ENCODE measurements at regions not wholly inside any gene's neighbourhood (a gene's known extent, or its start where the extent isn't known, plus 50 kb on each side); places are given as distances from the start of the nearest gene placed in this dataset.
A peak's percentile ranks its signal among the peaks of the same experiment; 100 is the strongest.

DNA sequence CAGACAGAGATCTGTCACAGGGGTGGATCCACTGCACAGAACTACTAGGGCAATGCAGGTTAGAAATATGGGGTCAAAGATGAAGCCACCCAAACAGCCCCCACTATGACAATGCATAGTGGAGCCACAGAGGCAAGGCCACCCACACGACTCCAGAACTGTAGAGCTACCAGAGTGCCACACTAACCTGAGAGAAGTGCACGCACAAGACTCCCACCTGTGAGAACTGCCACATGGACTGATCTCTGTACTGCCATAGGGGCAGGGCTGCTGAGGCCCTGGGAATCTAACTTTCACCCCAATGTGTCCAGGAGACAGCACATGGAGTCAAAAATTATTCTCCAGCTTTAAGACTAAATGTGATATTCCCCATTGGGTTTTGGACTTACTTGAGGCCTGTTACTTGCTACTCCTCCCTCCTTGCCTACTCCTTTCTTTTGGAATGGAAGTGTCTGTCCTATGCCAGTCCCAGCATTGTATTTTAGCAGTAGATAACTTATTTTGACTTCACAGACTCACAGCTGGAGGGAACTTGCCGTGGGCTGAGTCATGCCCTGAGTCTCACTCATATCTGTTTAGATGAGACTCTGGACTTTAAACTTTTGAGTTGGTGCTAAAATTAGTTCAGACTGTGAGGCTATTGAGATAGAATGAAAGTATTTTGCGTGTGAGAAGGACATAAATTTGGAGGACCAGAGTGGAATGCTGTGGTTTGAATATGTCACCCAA is 853.3 kb downstream of the MAT2B start:
- DNase-seq = no peak

DNA sequence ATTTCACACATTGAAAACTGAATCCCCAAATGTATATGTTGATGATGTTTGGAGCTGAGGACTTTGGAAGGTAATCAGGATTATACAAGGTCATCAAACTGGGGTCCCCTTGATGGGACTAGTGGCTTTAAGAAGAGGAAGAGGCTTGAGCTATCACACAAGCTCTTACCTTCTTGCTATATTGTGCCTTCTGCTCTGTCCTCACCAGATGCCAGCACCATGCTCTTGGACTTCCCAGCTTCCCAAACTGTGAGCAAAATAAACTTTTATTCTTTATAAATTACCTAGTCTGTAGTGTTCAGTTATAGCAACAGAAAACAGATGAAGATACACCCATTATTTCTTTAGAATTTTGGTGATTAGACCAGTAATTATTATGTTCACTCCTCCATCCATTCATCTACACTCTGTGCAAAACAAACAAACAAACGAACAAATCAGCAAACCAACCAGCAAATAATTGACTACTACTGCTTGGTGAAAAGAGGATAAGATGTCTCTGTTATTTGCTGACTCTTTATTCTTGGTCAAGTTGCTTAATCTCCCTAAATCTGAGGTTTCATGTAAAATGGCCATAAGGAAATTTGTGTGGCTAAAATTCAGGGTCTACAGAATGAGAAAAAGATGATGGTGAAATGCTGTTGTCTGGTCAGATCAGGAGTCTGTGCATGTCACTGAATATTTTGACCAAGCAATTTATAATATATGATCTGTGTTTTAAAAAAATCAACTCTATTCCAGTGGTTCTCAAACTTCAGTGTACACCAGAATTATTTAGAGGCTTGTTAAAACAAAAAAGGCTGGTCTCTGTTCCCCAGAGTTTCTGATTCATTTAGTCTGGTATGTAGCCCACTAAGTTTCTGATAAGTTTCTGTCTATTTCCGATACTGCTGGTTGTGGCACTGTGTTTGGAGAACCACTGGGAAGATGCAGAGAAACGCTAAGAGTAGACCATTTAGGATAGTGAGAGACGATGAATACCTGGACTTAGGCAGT is 854.1 kb downstream of the MAT2B start:
- DNase-seq = no peak

DNA sequence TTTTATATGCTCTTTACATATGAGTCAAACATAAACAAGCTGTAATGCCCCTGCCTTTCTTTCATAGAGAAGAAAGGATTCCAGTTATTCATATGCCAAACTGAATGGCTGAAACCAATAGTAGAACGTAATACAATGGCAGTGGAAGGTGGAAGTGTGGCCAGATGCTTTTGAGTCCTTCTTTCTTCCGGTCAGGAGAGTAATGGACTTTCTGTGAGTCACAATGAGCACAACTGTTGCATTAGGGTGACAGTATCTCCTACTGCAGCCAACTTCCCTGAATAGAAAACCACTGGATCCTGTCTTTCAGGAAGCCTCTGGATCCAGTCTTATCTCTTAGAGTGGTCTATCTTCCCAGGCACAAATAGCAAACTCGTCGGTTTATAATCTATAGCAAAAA is 855.2 kb downstream of the MAT2B start:
- no peak for DNase-seq

DNA sequence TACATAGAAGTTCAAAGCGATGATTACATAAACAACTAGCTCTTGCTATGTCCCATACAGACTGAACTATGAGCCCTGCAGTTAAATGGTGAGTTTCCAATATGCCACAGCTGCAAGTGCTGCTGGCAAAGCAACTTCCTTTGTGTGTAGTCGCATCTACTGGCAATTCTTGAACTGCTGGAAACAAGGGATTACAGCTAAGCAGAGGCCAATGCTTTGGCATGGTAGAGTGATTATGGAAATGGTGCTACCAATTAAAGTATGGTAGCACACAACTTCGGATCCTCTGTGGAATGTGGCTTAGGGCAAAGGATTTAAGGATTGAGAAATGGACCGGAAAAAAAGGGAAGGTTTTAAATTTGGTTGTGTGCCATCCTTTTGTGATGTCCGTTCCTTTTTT is 856.6 kb downstream of the MAT2B start:
- no peak for DNase-seq

DNA sequence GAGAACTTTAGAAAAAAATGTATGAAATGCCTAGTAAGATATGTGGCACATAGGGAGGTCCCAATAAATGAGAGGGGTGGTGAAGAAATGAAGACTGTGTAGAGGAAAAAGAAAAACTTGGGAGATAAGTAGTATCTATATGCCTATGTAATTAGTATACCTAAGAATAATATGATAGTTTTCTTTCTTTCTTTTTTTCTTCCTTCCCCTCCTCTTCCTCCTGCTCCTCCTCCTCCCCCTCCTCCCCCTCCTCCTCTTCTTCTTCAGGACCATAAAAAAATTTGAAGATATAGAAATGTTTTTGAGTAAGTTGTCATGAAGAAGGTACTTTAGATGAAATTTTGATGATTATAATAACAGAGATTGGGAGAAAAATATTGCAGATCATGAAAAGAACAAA is 857.4 kb downstream of the MAT2B start:
- DNase-seq = no peak

DNA sequence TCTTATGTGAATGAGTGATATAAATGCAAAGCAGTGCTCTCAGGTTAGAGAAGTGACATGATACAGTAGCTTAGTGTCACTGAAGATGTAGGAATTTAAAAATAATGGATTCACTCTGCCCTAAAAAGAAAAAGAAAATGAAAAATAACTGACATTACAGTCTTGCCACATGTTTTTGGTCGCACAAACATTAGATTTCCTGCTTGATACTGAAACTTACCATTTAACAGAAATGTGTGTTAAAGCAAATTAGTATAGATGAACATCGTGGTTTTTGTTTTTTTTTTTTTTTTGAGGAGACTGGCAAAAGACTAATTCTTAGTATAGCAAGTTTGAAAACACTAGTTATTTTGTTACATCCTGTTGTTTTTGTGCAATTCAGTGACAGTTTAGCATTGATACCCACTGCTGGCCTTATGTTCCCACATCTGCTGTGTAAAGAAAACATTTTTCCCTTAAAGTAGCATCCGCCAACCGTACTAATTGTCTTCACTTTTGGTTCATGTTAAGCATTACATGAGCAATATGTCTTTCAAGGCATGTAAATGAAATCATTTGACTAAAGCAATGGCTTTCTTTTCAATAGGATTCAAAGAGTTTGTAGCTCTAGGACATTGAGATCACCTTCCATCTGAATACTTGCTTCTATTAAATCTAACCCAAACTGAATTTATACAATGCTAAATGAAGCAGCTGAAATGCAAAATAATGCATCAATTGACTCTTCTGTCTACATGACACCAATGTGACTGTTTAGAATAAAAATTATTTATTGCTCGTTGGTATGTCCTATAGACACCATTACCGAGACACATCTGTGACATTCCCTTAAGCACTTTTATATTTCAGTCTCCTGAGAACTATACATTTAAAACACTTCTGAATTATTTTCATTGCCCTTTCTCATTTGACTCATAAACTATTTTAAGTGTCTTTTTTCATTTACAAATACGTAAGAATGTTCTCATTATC is 859.1 kb downstream of the MAT2B start:
- DNase-seq = peak; percentile 25 to 59

DNA sequence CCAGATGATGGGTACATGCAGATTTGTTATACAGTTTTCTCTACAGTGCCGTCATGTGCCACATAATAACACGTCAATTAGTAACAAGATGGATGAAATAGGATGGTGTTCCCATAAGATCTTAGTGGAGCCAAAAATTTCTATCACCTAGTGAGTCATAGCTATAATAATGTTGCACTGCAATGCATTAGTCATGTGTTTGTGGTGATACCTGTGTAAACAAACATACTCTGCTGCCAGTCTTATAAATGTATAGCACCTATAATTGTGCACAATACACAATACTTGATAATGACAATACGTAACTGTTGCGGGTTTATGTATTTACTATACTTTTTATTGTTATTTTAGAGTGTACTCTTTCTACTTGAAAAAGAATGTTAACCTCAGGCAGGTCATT is 865.4 kb downstream of the MAT2B start:
- DNase-seq = no peak

DNA sequence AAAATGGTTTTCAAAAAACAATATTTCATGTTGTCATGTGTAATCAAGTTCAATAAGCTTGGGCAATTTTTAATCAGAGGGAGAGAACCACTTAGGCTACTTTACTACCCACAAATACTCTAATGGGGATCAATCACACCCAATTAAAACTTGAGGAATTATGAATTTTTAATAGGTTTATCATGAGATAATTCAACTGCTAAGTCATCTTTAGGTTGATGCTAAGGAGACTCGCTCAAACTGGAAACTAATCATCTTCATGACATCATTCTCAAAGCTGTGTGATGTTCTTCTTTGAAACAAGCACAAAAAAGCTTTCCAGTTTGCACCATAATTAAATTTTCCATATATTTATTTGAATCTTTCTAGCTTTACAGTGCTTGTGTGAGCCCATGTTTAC is 867.5 kb downstream of the MAT2B start:
- DNase-seq = no peak

DNA sequence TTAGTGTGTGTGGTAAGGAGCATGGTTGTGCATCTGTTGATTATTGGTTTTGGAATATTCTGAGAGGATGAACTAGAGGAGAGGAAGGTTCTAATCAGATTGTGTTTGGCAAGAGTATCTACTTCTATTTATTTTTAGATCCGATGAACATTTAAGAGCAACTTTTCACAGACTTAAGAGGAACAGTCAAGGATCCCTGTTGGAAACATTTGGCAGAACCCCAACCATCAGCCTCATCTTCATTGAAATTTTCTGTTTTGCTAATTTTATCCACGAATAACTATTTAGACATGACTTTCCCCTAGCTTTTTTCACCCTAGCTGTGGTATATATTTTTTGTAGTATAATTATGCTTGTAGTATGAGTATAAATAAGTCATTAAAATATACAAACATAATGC is 868.5 kb downstream of the MAT2B start:
- no peak for DNase-seq

DNA sequence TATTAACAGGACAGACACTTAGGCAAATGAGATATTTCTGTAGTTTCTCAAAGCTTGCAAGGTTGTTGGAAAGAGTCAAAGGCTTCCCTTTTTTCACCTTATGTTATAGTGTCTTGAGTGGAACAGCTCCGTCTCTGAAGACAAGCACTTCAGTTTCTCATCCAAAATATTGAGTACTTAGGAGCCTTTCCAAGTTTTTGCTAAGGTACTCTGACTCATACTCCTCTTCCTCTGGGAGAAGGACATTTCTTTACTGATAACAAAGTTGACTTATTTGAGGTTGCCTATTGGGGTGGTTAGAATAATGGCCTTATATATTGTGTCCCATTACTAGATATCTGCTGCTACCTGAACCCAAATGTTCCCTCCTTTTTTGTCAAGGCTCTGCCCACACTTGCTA is 869.6 kb downstream of the MAT2B start:
- DNase-seq = no peak

DNA sequence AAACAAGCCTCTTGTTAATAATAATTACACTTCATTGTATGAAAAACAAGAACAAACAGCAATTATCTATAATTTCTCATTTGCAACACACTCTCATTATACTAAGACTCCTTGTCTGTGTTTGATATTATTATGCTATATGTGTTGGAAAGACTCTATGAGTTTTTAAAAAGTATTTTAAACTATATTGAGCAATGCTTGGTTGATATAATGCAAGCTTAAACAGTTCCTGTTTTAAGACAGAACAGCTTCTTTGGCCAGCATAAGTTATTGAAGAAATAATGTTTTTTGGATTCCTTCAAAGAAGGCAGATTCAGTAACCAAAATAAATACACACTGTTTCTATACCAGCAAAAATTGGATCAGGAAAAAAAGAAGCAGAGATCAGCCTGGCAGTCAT is 871.4 kb downstream of the MAT2B start:
- no peak for DNase-seq

DNA sequence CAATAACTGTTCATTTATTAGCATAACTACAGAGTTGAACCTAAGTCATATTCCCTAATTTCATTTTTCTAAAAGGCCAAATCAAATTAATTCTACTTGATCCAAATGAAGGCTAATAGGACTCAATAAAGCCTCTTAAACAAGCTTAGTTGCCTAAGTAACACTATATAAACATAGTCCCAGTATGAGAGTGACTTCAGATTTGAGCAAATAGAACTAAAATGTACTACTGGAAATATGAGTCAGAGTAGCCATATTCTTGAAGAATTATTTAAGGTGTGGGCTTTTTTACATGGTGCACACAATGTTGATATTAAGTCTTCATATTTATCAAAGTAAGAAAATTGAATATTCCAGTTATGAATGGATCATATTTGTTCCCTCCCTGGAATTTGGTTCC is 872.3 kb downstream of the MAT2B start:
- no peak for DNase-seq

DNA sequence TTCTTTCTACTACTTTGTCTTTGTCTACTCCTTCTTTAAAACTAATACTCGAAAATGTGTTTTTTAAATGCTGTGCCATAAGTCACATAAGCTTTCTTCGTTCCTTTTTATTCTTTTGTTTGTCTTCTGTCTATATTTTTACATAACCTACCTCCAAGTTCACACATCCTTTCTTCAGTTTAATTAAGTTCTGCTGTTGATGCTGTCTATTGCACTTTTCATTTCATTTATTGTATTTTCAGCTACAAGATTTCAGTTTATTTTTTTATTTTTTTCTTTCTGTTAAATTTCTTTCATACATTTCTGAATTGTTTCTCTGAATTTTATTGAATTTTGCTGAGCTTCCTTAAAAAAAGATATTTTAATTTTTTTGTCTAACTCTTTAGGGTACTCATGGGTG is 878.2 kb downstream of the MAT2B start:
- no peak for DNase-seq

DNA sequence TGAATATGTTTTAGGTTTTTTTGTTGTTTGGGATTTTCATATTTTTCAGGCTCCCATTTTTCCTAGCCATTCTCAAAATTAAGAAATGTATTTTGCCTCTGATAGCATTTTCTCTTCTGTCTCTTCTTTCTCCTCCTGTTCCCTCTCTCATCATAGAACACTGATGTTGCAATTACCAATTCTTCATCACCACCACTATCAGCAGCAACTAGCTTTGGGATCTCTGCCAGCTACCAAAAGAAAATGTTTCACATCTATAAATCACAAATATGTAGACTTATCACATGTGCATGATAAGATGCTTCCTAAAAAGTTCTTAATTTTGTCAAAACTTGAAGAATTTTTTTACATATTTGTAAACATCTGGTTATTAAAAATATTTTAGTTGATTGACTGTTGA is 887.1 kb downstream of the MAT2B start:
- DNase-seq = no peak

DNA sequence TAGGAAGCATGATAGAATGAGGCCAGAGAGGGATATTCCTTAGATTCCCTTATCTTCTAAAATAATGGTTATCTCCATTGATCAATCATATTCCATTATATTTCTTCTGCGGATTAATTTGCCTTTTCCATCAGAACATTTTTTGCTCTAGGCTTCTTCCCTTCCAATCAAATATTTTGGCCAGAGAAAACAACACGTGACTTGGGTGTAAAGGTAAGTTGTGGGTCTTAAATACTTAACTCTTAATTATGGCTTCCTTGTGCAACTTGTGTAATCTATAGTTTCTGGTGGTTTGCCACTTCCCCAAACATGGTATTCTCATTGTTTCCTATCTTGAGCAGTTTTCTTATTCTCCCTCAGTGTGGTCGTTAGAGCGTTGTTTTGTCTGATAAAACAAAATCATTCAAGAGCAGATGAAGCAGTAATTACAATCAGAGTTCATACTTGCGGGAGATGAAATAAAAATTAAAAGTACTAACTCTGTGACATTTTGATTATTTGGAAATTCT is 889.3 kb downstream of the MAT2B start:
- DNase-seq = no peak

DNA sequence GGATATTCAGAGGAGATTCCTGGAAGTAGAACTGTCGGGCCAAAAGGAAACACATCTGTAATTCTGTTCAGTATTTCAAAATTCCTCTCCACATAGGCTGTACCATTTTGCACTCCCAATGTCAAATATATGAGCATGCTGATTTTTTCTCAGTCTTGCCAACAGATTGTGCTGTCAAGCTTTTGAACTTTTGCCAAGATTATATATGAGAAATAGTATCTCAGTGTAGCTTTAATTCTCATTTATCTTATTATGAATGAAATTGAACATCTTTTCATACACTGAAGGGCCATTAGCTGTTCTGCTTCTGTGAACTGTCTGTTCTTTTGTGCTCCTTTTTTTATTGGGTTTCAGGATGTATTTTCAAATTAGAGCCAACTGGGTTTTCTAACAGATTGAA is 907.1 kb downstream of the MAT2B start:
- DNase-seq = no peak

DNA sequence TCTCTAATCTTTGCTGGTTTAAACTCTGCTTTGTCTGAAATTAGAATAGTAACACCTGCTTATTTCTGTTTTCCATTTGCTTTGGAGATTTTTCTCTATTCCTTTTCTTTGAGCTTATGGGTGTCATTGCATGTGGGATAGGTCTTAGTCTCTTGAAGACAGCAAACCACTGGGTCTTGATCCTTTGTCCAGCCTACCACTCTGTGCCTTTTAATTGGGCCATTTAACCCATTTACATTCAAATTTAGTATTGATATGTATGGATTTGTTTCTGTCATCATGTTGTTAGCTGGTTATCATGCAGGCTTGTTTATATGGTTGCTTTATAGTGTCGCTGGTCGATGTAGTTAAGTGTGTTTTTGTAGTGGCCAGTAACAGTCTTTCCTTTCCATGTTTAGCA is 914.7 kb downstream of the MAT2B start:
- no peak for DNase-seq

DNA sequence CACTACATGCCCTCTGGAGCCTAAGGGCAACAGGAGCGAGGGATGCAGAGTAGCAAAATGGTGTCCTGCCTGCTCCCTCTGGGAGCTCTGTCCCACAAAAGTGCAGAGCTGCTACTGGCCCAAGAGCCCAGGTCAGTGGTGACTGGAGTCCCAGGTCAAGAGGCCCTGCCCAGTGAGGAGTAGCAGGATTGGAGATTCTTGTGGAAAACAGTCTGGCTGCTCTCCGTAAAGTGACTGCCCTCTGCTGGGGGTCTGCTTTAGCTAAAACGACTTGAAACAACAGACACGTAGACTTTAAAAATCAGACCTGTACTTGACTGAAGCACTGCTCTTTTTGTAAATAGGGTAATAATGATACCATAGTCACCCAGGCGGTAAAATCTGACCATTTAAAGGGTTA is 917.0 kb downstream of the MAT2B start:
- DNase-seq = peak in 1 of 2 experiments; percentile 25

DNA sequence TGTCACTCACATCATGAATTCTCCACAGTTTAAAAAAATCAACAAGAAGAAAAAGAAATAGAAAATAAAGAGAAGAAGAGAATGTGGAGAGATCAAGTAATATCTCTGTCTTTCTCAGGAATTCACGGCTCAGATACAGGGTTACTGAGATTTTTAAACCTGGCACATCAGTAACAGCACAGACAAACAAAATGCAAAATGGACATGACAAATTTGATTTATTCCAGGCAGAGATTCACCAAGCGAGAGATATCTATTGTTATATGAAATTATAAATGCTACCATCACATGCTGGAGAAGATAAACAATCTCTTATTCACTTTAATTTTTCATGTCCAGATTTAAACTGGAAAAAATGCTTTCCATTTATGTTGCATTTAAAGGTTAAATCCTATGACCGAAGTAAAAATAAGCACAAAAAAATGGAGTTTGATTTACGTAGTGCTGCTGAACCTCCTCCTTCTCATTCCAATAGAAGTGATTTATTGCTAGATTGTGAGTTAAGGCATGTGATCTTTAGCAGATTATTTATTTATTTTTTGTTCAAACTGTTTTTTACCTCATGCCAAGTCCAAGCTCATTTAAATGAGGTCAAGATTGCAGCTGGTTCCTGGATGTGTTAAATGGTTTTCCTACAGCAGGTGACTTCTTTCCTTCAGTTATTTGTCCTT is 926.4 kb downstream of the MAT2B start:
- DNase-seq = no peak

DNA sequence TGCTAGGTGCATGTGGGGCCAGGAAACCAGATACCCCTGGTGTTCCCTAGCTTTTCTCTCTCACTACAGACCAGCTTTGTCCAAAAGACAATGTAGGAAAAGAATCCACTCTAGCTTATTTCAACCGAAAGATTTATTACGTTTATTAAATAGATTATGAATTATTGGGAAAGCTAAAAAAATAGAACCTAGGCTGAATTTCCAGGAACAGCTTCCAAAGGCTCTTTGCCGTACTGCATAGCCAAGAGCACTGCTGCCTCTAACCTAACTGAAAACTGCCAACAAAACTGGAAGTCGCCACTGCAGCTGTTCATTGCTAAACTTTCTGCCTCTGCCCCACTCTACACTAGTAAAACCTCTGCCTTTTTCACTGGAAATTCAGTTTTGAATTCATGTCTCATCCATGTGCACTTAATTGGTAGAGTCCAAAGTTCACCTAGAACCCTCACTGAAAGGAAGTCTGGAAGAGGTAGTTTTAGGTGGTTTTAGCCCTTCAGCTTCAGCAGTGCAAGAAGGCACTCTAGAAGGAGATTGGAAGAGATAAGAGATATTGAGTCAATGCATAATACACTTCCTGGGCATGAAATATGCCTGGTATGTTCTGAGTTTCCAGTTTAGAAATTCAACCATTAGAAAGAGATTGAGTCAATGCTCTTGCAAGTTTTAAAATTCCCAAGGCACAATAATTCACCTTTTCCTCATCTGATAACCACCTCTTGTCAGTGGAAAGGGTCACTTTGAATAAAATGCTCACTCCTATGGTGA is 927.9 kb downstream of the MAT2B start:
- no peak for DNase-seq

DNA sequence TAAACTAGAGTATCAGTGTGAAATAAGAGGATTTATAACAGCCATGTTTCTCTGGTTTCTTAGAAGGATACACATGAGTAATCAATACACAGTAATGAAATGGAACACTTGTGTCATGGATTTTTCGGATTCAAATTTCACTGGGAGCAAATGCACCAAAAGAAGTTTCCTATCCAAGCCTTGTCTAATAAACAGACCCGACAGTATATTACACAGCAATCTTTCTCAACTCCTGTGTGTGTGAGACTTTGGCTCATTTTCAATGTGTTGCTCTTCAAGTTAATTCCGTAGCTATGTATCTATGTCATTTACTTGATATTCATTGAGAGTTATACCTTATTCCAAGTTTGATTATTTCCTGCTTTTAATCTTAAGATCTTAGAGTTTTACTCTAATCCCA is 930.2 kb downstream of the MAT2B start:
- DNase-seq = no peak

Measured in NCI-H526 (cell line).